ENCODE measurements at regions not wholly inside any gene's neighbourhood (a gene's known extent, or its start where the extent isn't known, plus 50 kb on each side); places are given as distances from the start of the nearest gene placed in this dataset.

GRCh38 chr20:12171923-12172524 is 254.3 kb downstream of the BTBD3 start:
- no peak for TF ChIP-seq ARNT (IDR thresholded peaks at IDR 0.05)
- TF ChIP-seq BHLHE40 (IDR thresholded peaks at IDR 0.05; ENCODE audit: borderline replicate concordance), result no peak
- no peak for TF ChIP-seq CTBP1 (IDR thresholded peaks at IDR 0.05; ENCODE audit: borderline replicate concordance)
- no peak for TF ChIP-seq FOXM1 (IDR thresholded peaks at IDR 0.05; ENCODE audit: borderline replicate concordance)
- no peak for TF ChIP-seq TARDBP (IDR thresholded peaks at IDR 0.05)
- TF ChIP-seq FOXA1 (IDR thresholded peaks at IDR 0.05), result no peak
- TF ChIP-seq SUZ12 (IDR thresholded peaks at IDR 0.05), result no peak
- TF ChIP-seq ELF4 (IDR thresholded peaks at IDR 0.05), result no peak
- TF ChIP-seq L3MBTL2 (conservative IDR thresholded peaks at IDR 0.05), result no peak
- no peak for TF ChIP-seq FOXK2 (IDR thresholded peaks at IDR 0.05)

All from HEK293T (cell line).